Stimulated activated CD4-positive, alpha-beta T cell treated with anti-CD3 and anti-CD28 coated beads, Interleukin-12 subunit alpha, Interleukin-12 subunit beta, amount 100 ng/mL, for 4 hours (primary cell): ENCODE measurements at regions not wholly inside any gene's neighbourhood (a gene's known extent, or its start where the extent isn't known, plus 50 kb on each side); places are given as distances from the start of the nearest gene placed in this dataset.

ENCODE experiments used
- DNase-seq: peaks from one replicate; pipeline ENCODE4 v3.0.0-alpha.2; 2020

DNA sequence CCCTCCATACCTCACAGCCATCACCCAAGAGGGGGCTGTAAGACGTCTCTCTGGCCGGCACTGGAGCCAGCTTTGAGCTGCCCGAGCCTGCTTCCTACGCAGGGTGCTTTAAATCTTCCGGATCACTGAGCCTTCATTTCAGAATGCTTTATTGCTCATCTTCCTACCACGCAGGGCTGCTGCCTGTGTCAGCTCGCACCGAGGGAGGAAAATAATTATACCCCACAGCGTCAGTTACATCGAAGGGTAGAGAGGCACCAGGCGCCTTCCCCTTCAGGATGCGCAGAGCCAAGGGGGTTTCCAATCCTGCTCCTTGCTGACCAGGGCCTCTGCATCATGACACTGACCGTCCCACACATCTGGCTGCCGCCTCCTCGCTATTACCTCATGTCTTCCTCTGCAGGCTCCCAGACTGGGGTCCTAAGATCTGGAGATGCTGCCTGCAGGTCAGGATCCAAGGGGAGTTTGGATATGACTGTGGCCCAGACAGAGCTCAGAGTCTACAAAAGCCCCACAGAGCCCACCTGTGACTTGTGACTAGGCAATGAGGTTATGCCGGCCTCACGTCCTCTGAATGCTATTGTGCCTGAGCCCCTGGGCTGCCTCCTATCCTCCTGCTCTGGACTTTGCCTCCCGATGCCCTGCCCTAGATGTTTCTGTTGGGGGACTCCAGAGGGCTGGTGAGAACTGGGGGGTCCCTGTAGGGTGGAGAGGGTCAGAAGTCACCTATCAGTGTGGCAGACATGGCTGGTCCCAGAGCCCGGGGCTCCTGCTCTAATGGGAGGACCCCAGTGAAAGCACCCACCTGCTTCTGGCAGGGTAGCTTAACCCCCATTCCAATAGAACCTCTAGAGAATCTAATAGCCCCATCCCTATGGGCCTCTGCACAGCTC is 220.3 kb upstream of the RTL1 start:
- DNase-seq, result no peak

DNA sequence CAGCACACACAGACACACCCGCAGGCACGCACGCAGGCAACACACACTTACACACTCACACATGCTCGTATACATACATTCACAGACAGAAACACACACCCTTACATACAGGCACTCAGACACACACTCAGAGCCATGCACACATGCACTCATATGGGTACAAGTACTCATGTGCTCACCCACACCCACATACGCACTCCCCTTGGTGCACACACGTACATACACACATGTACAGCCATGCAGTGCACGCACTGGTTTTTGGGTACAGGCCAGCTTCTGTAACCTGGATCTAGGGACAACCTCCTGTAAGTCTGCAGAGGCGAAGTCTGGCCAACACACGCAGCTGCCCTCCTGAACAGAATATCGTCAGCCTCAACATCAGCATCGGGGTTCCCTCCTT is 221.3 kb upstream of the RTL1 start:
- no peak for DNase-seq

DNA sequence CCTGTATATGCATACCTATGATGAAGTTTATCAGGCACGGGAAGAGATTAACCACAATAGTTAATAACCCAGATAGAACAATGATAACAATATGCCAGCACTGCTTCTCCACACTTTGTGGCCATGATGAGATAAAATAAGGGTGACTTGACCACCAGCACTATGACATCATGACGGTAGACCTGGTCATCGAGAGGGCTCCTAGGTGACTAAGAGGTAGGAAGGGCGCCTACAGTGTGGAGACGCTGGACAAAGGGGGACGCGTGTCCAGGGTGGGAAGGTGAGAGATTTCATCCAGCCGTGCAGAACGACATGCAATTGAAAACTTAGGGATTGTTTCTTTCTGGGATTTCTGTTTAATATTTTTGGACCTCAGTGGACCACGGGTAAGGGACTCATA is 221.8 kb upstream of the RTL1 start:
- no peak for DNase-seq

DNA sequence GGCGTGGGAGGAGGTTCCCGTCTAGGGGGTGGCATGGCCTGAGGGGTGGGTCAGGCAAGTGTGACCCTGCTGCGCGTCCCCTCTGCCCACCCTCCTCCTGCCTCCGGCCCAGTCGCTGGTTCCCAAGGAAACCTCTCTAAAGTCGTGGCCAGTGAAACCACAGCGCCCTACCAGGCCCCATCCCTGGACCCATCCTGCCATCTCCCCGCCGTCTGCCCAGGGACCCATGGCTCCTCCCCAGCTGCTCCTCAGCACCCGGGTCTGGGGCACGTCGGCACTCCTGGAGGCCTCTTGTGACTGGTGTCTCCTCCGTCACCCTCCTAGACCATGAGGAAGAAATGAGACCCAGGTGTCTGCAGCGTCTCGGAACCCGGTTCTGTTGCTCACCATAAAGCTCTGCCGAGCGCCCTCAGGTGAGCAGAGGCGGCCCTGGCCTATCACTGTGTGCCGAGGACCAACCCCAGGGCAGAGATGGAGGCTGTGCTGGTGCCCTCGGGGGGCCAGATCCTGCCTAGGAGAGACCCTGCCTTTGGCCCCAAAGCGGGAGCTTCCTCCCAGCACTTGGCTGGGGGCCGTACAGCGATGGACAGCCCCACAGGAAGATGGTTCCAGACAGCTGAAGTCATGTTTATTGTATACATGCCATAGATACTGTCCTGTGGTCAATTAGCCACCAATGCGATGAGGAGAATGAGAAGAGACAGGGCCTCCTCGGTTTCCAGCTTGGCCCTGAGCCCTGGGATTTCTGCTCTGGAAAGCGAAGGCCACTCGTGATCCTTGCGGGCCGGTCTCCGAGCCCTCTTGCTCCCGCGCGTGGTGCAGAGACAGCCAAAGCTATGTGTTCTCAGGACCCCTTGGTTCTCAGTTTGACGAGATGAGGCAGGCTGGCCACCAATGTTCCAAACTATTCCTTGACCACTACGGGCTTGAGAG is 222.5 kb upstream of the RTL1 start:
- DNase-seq, result no peak

DNA sequence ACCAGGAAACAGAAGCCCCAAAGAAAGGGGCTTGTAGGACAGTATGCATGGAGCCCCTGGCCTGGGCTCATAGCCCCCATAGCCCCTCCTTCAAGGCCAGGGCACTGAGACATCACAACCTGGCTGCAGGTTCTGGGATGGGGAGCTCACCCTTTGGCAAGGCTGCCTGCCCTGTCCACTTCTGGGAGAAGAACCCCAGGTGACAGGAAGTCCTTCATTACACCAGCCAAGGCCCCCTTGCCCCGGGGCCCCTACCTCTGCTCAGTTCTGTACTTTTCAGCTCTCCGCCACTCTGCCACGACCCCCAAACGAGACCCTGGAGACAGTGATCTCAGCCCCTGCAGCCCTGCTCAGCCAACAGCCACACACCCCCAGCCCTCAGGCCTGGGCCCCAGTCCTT is 223.2 kb upstream of the RTL1 start:
- no peak for DNase-seq

DNA sequence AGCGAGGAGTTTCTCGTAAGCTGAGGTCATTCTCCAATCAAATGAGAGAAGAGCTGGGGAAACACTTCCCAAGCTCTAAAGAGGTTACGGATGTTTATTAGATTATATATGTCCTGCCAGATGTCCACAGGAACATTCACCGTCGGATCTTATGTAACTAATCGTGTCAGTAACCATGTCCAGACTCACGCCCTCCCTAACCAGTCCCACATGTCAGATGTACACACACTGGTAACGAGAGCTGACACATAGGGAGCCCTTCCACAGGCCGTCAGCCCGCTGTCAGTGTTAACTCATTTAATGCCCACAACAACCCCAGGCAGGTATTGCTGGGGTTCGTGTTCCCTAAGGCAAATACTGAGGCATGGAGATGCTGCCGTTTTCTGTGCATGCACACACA is 223.7 kb upstream of the RTL1 start:
- no peak for DNase-seq

DNA sequence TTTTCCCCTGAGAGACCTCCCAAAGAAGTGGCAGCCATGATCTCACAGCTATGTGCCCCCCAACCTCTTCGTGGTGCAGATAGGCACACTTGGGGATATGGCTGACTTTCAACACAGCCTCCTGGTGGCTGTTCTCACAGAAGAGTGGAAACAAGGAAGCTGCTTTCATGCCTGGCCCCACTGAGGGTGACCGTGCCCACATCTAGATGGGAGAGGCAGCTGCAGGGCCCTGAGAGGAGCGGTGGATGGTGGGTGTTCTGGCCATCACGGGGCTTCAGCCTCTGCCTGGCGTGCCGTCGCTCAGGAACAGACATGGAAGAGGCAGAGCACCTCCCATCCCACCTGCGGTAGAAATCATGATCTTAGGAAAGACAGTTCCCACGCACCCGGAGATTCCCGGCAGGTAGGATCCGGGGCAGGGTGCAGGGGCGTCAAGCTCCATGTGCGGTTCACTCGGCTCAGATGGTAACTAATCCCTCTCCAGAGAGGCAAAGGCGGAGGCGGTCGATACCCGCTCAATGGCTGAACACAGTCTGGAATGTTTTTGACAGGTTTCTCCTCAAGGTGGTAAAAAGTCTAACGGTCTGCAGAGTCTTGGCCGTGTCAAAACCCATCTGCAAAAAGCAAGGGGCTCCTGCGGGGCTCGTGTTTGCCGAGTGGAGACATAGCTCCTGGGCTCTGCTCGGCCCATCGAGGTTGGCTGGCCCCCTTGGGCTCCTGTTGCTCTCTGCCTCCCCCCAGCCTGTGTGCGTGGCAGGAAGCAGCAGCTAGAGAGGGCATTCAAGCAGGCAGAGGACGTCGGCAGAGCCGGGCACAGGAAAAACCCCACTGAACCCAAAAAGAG is 225.2 kb upstream of the RTL1 start:
- DNase-seq, result no peak

DNA sequence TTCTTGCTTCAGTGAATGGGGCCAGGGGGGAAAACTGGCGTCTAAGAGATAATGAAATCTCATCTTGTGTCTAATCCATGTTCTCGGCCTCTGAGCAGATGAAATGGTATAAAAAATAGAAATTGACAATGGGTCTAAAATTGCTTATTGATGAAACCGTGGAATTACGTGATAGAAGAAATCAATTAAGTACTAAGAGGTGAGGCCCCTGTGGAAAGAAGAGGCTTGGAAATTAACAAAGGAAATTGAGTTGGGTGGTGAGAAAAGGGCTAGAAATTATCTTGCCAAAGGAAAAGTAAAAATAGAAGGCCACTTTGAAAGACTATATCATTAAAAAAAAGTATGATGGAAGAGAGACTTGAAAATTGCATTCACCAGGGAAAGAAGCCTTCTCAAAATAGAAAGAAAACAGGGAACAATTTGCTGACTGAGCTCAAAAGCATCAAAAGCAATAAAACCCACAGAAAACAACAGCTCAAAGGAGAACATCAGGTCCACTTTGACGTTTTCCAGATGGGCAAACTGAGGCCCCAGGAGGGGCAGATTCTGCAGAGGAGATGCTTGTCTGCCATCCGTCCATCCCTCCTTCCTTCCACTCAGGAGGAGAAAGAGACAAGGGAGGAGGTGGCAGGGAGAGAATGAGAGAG is 226.1 kb upstream of the RTL1 start:
- DNase-seq, result no peak

DNA sequence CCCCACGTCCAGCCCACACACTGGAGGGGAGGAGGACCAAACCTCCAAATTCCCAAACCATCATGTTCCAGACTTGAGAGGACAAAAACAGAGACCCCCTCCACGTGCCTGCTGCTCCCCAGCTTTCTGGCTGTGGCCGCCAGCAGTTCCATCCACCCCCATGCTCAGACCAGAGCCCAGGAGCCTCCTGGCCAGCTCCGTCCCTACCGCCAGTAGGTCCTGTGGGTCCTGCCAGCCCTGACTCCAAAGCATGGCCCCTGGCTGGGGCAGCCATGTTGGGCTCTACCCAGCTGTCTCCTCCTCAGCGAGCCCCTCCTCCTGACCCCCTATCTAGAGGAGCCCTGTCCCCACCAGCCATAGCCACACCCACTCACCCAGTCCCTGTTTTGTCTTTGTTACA is 227.3 kb upstream of the RTL1 start:
- DNase-seq, result no peak

DNA sequence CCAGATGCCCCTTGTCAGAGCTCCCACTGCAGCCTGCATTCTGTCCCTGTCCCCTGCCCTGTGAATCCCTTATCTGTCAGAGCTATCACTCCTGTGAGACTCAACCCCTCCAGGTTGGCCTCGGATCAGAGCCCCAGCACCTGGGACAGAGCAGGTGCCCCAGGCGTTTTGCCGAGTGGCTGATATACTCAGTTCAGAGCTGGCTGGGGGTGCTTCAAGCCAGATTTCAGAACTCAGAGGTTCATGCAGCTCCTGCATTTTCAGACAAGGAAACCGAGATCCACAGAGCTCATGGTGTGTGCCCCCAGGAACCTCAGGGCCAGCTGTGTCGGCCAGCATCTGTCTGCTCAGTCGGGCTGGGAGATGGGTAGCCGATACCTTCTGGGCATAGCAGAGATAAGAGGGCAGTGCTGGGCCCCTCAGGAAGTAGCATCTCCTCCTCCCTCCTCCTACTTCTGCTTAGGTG is 228.0 kb upstream of the RTL1 start:
- no peak for DNase-seq

DNA sequence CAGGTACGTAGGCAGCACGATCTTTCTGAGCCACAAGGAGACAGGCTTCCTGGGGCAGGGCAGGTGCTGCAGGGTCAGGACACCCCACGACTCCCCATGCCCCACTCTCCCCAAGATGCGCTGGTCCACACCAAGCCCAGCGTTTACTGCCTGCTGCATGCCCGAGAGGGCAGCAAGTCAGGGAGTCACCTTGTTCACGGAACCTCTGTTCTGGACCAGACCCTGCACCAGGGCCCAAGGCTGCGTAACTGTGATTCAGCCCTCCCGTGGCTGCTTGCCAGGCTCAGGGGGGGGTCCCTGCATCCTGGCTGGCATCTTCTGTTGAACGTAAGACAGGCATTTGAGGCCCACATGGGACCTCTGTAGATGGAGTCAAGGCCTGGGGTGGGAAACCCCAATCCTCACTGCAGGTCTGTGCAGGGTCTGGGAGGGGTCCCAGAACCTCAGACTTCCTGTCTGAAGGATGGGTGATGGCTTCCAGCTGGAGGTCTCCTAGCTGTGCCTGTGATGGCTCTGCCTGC is 228.6 kb upstream of the RTL1 start:
- no peak for DNase-seq

DNA sequence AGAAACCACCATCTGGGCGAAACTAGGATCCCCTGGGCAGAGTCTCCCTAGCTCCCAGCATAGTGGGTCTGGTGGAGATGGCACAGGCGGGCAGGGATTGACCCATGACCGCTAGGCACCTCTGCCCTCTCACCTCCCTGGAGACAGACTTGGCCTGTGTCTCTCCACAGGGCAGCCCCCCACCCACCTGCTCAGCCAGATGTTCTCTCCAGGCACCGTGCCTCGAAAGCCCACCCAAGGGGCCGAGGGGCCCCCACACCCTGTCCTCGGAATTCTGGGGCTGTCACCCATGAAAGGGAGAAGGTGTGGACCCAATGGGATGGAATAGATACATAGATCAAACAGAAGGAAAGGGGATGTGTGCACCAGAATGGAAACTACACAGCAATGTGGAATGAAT is 229.1 kb upstream of the RTL1 start:
- no peak for DNase-seq

DNA sequence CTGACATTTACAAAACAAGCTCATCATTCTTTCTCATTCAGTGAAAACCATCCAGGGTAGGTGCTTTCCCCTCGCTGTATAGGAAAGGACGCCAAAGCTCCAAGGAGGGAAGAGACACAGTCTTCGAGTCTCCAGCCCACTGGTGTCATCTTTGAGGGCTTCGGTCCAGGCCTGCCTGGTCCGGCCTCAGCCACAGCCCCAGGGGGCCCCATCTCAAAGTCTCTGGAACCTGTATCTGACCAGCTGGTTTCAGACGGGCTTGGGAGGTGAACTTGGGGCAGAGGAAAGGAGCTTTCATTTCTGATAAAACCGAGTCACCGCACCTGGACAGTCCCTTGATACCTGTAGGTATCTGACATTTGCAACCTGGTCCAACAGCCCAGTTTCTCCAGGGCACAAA is 229.5 kb upstream of the RTL1 start:
- no peak for DNase-seq

DNA sequence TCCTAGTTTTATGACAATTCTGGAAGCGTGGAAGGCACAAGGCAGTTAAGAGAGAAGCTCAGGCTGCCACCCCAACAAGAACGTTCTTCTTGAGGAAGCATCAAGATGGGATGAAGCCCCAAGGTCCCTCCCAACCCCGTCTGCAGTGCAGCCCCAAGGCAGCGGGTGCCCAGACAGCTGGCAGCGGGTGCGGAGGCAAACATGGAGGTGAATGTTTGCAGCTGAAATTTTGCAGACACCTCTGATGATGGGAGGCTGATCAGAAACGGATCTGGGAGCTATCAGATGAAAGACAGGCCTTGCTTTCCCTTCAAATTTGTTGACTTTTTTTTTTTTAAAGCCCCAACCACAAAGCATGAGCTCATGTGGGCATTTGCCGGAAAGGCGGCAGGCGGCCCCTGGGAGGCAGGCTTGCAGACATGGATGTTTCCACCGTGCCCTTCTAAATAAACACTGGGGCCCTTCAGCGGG is 230.7 kb upstream of the RTL1 start:
- DNase-seq, result no peak

DNA sequence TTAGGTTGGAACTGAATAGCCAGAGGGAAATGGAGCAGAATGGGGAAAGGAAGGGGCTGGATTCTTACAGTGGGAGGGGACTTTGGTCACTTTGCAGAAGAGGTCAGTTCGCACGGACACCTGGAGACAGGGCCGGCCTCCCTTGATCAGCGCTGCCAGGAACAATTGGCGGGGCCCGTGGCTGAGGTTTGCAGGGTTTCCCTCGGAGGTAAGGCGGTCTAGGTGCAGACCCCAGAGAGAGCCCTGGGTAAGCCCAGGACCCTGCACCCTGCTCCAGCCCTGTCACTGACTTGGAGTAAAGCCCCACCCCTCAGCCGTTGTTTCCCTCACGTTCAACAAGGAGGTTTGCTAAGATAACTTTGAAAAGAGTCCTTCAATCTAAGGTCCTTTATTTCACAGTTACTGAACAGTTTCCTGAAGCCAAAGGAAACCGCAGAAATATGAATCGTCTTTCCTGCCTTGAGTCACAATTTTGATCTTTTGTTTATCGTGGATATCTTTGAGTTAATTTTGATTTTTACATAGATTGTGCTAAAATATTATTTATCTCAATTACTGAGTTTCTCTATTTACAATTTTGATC is 231.4 kb upstream of the RTL1 start:
- DNase-seq, result no peak

DNA sequence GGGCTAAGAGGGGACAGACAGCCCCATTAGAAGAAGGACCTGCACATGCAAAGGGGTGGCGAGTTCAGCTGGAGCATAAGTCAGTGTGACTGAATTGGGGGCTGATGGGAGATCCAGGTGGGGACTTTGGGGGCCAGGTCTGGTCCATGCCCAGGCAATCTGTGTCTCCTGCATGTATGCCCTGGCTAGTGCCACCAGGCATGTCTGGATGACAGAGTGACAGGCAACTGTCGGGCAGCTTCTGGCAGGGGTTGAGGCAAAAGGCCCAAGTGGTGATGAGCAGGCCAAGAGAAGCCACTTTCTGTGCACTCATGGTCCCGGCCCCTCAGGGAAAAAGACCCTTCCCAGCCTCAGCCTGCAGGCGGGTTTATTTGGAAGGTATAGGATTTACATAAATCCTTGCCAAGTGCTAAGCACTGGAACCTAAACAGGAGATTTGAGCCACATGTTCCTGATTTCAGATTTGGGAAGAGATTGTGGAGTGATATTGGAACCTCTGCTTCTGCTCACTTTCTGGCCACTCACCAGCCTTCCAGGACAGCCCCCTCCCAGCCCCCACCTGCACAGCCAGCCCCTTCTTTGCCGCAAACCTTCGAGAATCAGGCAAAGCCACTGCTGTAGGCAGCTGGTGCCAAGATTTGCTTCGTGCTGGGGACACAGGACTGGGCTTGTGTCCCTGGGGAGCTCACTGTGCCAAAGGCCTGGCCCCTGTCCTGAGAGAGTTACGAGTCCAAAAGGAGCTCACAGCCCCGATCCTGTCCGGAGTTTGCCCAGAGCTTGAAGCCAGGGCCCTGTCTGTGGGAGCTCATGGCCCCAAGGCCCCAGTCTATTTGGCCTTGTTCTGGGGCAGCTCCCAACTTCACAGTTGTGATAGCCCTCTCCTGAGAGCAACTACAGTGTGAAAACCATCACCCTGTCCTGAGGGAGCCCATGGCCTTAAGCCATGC is 232.5 kb upstream of the RTL1 start:
- DNase-seq, result no peak

DNA sequence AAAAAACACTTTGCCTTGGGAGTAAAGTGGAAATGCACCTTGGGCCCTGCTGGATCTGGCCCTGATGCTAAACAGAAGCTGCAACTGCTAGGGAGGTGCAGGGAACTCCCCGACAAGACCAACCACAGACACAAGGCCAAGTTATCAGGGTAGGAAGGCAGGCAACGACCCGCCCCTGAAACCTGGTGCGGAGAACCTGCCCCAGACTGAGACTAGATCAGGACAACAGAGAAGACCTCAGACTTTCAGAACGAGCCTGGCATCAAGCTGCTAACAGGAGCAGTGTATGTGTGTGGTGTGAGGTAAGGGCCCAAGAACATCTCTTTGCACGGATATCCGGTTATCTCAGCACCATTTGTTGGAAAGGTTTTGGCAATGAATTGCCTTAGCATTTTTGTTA is 233.7 kb upstream of the RTL1 start:
- DNase-seq, result no peak

DNA sequence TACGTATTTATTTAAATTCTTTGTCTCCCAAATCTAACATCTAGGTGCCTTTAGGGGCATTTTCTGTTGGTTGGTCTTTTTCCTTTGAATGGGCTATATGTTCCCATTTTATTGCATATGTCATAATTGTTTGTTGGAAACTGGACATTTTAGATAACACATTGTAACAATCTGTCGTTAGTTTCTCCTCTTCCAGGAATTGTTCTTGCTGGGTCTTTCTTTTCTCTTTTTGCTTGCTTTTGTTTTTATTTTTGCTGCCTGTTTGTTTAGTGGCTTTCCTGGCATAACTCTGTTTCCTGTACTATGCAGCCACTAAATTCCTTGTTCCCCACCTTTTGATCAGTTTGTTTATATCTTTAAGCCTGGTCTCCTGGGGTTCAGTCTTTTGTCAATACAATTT is 244.3 kb upstream of the RTL1 start:
- DNase-seq, result no peak

DNA sequence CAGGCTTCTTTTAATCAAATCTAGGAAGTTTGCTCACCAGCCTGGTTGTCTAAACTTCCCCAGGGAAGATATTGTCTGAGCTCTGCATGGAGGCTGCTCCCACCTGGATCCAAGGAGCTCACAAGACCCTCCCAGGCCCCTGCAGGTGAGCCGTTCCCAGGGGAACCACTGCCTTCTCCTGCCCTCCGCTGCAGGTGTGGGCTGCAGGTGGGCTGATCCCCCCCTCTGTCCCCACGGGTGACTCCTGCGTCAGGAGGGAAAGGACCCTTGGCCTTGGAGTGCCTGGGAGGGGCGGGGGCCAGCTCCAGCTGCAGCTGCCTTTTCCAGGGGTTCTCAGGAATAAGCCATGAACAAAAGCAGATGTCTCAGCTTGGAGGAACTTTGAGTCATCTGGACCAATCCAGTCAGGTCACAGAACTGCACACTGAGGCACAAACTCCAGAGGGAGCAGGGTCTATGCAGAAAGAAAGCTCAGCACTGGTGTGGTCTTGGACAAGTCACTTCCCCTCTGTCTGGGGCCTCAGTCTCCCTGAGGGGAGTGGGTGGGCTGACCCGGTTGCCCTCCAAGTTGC is 246.6 kb upstream of the RTL1 start:
- no peak for DNase-seq
